Smooth muscle cell (in vitro differentiated cells): ENCODE measurements at regions not wholly inside any gene's neighbourhood (a gene's known extent, or its start where the extent isn't known, plus 50 kb on each side); places are given as distances from the start of the nearest gene placed in this dataset.
"Not testable (repeated sequence)": the region's sequence is repeated elsewhere in the genome, so short reads cannot be mapped to it uniquely, and the experiment has no call there.

ENCODE experiments used
- DNase-seq: peaks from one replicate; lab custom pipeline; 2025; ENCODE audit not compliant: unreplicated experiment; lab: John Stamatoyannopoulos, UW
- H2AFZ ChIP-seq: fragments of 200-600 bp; sonication (generic); 2 replicates; pipeline ENCODE4 v1.6.0; 2016; ENCODE audit warnings: antibody characterized with exemption, low read depth, mild to moderate bottlenecking
- H3F3A ChIP-seq: fragments of 200-600 bp; sonication (generic); 2 replicates; pipeline ENCODE4 v1.6.0; 2017; ENCODE audit warnings: antibody characterized with exemption, low read depth
- H3K27ac ChIP-seq: fragments of 200-600 bp; sonication (generic); 2 replicates; pipeline ENCODE4 v1.5.1; 2016; ENCODE audit warnings: low read depth, mild to moderate bottlenecking
- H3K27me3 ChIP-seq: fragments of 200-600 bp; sonication (generic); 2 replicates; pipeline ENCODE4 v1.6.1; 2016; ENCODE audit warnings: low read depth, mild to moderate bottlenecking
- H3K36me3 ChIP-seq: fragments of 200-600 bp; sonication (generic); 2 replicates; pipeline ENCODE4 v1.5.1; 2016; ENCODE audit warnings: low read depth
- H3K4me1 ChIP-seq: fragments of 200-600 bp; sonication (generic); 2 replicates; pipeline ENCODE4 v1.5.1; 2016; ENCODE audit warnings: low read depth
- H3K4me2 ChIP-seq: fragments of 200-600 bp; sonication (generic); 2 replicates; pipeline ENCODE4 v1.6.0; 2016; ENCODE audit warnings: mild to moderate bottlenecking
- H3K4me3 ChIP-seq: fragments of 200-600 bp; sonication (generic); 2 replicates; pipeline ENCODE4 v1.5.1; 2016; ENCODE audit warnings: mild to moderate bottlenecking
- H3K79me2 ChIP-seq: fragments of 200-600 bp; sonication (generic); 2 replicates; pipeline ENCODE4 v1.6.0; 2016; ENCODE audit warnings: low read depth, mild to moderate bottlenecking
- H3K9ac ChIP-seq: fragments of 200-600 bp; sonication (generic); 2 replicates; pipeline ENCODE4 v1.6.0; 2016; ENCODE audit warnings: low read depth
- H3K9me3 ChIP-seq: fragments of 200-600 bp; sonication (generic); replicated peaks from 2 replicates; pipeline ENCODE4 v1.5.1; 2016; ENCODE audit warnings: low read depth
- H4K20me1 ChIP-seq: fragments of 200-600 bp; sonication (generic); 2 replicates; pipeline ENCODE4 v1.6.0; 2016; ENCODE audit warnings: low read depth
- WGBS: methylation state at CpG from one replicate; pipeline ENCODE4 v1.1.7; 2016; ENCODE audit warnings: low lambda C conversion rate; 5-methylcytosine and 5-hydroxymethylcytosine counted together
- TF ChIP-seq, protein P1 (sequence below): fragments of 200-600 bp; sonication (generic); IDR thresholded peaks from 2 replicates; pipeline ENCODE4 v1.5.1; 2017; ENCODE audit warnings: borderline replicate concordance, mild to moderate bottlenecking, antibody characterized with exemption; ENCODE audit not compliant: insufficient read depth, poor library complexity, severe bottlenecking

DNA sequence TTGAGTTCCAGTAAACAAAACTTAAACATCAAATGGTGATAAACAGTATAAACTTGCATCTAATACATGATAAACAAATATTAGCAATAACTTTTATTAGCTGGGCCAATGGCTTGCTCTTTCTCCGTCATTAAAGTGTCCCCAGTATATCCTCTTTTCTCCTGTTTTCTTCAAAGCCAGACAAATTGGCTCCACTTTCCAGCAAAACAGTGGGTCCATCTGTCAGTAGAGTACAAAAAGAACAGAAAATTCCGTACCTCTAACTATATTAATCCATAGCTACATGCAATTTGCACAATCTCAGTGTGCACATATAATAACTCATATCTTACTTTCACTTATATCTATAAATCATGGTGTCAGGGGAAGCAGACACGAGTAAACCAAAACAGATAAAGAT, 678.0 kb upstream of the SPRY2 start:
- TF ChIP-seq, protein P1, sequence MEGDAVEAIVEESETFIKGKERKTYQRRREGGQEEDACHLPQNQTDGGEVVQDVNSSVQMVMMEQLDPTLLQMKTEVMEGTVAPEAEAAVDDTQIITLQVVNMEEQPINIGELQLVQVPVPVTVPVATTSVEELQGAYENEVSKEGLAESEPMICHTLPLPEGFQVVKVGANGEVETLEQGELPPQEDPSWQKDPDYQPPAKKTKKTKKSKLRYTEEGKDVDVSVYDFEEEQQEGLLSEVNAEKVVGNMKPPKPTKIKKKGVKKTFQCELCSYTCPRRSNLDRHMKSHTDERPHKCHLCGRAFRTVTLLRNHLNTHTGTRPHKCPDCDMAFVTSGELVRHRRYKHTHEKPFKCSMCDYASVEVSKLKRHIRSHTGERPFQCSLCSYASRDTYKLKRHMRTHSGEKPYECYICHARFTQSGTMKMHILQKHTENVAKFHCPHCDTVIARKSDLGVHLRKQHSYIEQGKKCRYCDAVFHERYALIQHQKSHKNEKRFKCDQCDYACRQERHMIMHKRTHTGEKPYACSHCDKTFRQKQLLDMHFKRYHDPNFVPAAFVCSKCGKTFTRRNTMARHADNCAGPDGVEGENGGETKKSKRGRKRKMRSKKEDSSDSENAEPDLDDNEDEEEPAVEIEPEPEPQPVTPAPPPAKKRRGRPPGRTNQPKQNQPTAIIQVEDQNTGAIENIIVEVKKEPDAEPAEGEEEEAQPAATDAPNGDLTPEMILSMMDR = no peak
- Histone ChIP-seq H3K4me2 (no peak overlapping the region), H3K27ac (no peak overlapping the region), H2AFZ (no peak overlapping the region), H3K4me1 (no peaks in the 10 kb centered on the region), H4K20me1 (no peaks in the 10 kb centered on the region), H3K27me3 (no peaks in the 10 kb centered on the region), H3K9me3 (peaks cover 9% of the 10 kb centered on the region), H3K36me3 (no peaks in the 10 kb centered on the region), H3K9ac (no peak overlapping the region), H3K79me2 (no peaks in the 10 kb centered on the region), H3F3A (no peaks in the 10 kb centered on the region), H3K4me3 (no peak overlapping the region)
- WGBS = 80% methylated on average over 3 of the region's 3 CpGs
- DNase-seq = no peak

DNA sequence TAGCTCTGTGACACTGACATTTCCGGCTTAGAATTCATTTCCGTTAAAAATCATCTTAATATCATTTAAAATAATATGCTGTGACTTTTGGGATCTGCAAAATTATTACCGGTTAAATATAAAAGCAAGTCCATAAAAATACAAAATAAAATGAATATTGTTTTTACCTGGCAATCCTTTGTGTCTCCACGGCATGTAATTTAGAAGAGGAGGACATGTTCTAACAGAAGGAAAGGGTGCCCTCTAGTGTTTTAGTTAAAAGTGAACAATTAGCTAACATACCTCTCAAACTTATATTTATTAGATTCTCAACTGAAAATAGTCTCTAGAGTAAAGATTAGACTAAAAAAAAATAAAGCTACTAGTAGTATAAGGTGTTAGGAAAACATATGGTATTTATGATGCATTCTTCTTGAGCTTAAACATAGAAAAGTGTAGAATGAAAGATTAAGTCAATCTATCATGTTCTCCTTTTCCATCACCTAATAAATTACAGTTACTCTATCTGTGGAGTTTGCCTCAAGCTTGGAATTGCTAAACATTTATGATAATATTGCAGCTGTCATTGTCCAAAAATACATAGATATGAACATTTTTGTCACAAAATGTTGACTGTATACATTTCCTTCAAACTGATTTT, 676.7 kb upstream of the SPRY2 start:
- no peaks in the 10 kb centered on the region for H3F3A ChIP-seq
- H3K27me3 ChIP-seq = no peaks in the 10 kb centered on the region
- H3K4me2 ChIP-seq = no peak overlapping the region
- no peak overlapping the region for H3K9ac ChIP-seq
- H2AFZ ChIP-seq = no peak overlapping the region
- no peaks in the 10 kb centered on the region for H4K20me1 ChIP-seq
- peaks cover 9% of the 10 kb centered on the region for H3K9me3 ChIP-seq
- 43% methylated on average over 4 of the region's 4 CpGs for whole genome bisulfite sequencing
- H3K4me3 ChIP-seq = no peak overlapping the region
- DNase-seq = no peak
- TF ChIP-seq, protein P1 = peak; percentile 62
- no peaks in the 10 kb centered on the region for H3K4me1 ChIP-seq
- no peak overlapping the region for H3K27ac ChIP-seq
- no peaks in the 10 kb centered on the region for H3K36me3 ChIP-seq
- H3K79me2 ChIP-seq = no peaks in the 10 kb centered on the region

DNA sequence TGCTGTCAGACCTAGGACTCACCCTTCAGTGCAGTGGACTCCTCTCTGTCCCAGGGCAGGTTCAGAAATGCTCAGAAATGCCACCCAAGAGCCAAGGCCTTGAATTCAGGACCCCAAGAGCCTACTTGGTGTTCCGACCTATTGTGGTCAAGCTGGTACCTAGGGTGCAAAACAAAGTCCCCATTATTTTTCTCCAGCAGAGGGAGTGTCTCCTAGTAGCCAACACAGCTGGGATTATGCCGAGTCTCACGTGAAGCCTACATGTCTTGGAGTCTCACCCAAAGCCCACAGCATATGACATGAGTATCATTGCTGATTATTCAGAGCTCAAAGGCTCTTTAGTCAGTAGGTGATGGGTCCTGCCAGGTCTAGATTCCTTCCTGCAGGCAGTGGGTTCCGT, 671.1 kb upstream of the SPRY2 start:
- Histone ChIP-seq H2AFZ (no peak overlapping the region), H4K20me1 (no peaks in the 10 kb centered on the region), H3K27me3 (no peaks in the 10 kb centered on the region), H3K9ac (no peak overlapping the region), H3F3A (no peaks in the 10 kb centered on the region), H3K4me3 (no peak overlapping the region), H3K4me2 (no peak overlapping the region), H3K36me3 (no peaks in the 10 kb centered on the region), H3K4me1 (no peaks in the 10 kb centered on the region), H3K9me3 (peaks cover 9% of the 10 kb centered on the region), H3K27ac (no peak overlapping the region), H3K79me2 (no peaks in the 10 kb centered on the region)
- TF ChIP-seq, protein P1 = no peak
- no peak for DNase-seq
- WGBS = 99% methylated on average over 4 of the region's 4 CpGs

DNA sequence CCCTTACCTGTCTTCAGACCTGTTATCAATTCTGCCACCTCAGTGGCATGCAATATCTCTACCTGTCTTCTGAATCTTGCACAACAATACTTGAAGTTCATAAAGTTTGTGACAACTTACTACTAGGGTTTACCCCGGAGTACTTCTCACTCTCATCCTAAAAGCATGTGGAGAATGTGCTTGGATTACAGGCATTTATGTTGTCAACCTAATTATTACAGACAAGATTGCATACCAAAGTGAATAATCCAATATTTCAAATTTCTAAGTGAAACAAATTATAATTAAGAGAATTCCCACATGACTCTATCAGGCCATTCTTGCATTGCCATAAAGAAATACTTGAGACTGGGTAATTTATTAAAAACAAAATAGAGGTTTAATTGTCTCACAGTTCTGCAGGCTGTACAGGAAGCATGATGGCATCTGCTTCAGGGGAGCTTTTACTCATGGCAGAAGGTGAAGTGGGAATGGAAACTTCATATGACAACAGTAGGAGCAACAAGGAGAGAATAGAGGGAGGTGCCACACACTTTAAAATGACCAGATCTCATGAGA, 661.0 kb upstream of the SPRY2 start:
- H3K9me3 ChIP-seq = no peaks in the 10 kb centered on the region
- no peaks in the 10 kb centered on the region for H3K4me1 ChIP-seq
- no peak overlapping the region for H2AFZ ChIP-seq
- H3K27me3 ChIP-seq = no peaks in the 10 kb centered on the region
- H4K20me1 ChIP-seq = no peaks in the 10 kb centered on the region
- no peak overlapping the region for H3K9ac ChIP-seq
- TF ChIP-seq, protein P1 = no peak
- no peak overlapping the region for H3K4me3 ChIP-seq
- no peak overlapping the region for H3K4me2 ChIP-seq
- H3K36me3 ChIP-seq = no peaks in the 10 kb centered on the region
- H3K27ac ChIP-seq = no peak overlapping the region
- H3K79me2 ChIP-seq = no peaks in the 10 kb centered on the region
- no peaks in the 10 kb centered on the region for H3F3A ChIP-seq
- DNase-seq = no peak
- WGBS = 22% methylated on average over 1 of the region's 1 CpG

DNA sequence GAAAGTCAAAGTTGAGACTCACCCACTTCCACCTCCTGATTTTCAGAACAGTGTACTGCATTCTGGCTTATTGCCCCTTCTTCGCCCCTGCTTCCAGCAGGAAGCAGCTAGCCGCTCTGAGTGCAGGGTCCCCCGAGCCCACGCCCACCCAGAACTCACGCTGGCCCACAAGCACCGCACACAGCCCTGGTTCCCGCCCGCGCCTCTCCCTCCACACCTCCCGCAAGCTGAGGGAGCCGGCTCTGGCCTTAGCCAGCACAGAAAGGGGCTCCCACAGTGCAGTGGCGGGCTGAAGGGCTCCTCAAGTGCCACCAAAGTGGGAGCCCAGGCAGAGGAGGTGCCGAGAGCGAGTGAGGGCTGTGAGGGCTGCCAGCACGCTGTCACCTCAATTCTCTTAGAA, 657.7 kb upstream of the SPRY2 start:
- not testable (repeated sequence) for H3F3A ChIP-seq, H3K9ac ChIP-seq, H3K27me3 ChIP-seq, H3K27ac ChIP-seq, H3K4me3 ChIP-seq, H3K4me1 ChIP-seq, H3K9me3 ChIP-seq, H4K20me1 ChIP-seq, H2AFZ ChIP-seq, DNase-seq, H3K79me2 ChIP-seq, H3K36me3 ChIP-seq, H3K4me2 ChIP-seq
- WGBS = 93% methylated on average over 15 of the region's 15 CpGs
